ENCODE measurements at regions not wholly inside any gene's neighbourhood (a gene's known extent, or its start where the extent isn't known, plus 50 kb on each side); places are given as distances from the start of the nearest gene placed in this dataset.
"Not testable (repeated sequence)": the region's sequence is repeated elsewhere in the genome, so short reads cannot be mapped to it uniquely, and the experiment has no call there.

GRCh38 chr1:214980921-214981320 is 101.6 kb upstream of the KCNK2 start:
- DNase-seq (ENCODE audit: low read depth in 2 of 2), result no peak

- no peak for DNase-seq (ENCODE audit: low read depth in 2 of 2)
Observed at GRCh38 chr1:214983126-214983869, 99.2 kb upstream of the KCNK2 start.

- no peak for DNase-seq (ENCODE audit: low read depth in 2 of 2)
Observed at GRCh38 chr1:214989341-214989740, 93.2 kb upstream of the KCNK2 start.

- DNase-seq (ENCODE audit: low read depth in 2 of 2), result no peak
Observed at GRCh38 chr1:214990619-214991018, 91.9 kb upstream of the KCNK2 start.

- DNase-seq (ENCODE audit: low read depth in 2 of 2), result no peak
Observed at GRCh38 chr1:214991691-214992315, 90.7 kb upstream of the KCNK2 start.

GRCh38 chr1:214993419-214993818 is 89.1 kb upstream of the KCNK2 start:
- DNase-seq (ENCODE audit: low read depth in 2 of 2), result no peak

- no peak for DNase-seq (ENCODE audit: low read depth in 2 of 2)
Observed at GRCh38 chr1:214997685-214998084, 84.9 kb upstream of the KCNK2 start.

- no peak for DNase-seq (ENCODE audit: low read depth in 2 of 2)
Observed at GRCh38 chr1:215001419-215002021, 81.0 kb upstream of the KCNK2 start.

- no peak for DNase-seq (ENCODE audit: low read depth in 2 of 2)
Observed at GRCh38 chr1:215002471-215002870, 80.1 kb upstream of the KCNK2 start.

- DNase-seq (ENCODE audit: low read depth in 2 of 2), result no peak
Observed at GRCh38 chr1:215003686-215004085, 78.9 kb upstream of the KCNK2 start.

- DNase-seq (ENCODE audit: low read depth in 2 of 2), result no peak
Observed at GRCh38 chr1:215004121-215004827, 78.3 kb upstream of the KCNK2 start.

GRCh38 chr1:215005078-215005477 is 77.5 kb upstream of the KCNK2 start:
- DNase-seq (ENCODE audit: low read depth in 2 of 2), result no peak

- no peak for DNase-seq (ENCODE audit: low read depth in 2 of 2)
Observed at GRCh38 chr1:215005656-215006345, 76.7 kb upstream of the KCNK2 start.

- no peak for DNase-seq (ENCODE audit: low read depth in 2 of 2)
Observed at GRCh38 chr1:215007880-215008279, 74.7 kb upstream of the KCNK2 start.

GRCh38 chr1:215018555-215018954 is 64.0 kb upstream of the KCNK2 start:
- no peak for DNase-seq (ENCODE audit: low read depth in 2 of 2)

- DNase-seq (ENCODE audit: low read depth in 2 of 2), result no peak
Observed at GRCh38 chr1:215022204-215022603, 60.3 kb upstream of the KCNK2 start.

- DNase-seq (ENCODE audit: low read depth in 2 of 2), result no peak
Observed at GRCh38 chr1:215022741-215023141, 59.8 kb upstream of the KCNK2 start.

GRCh38 chr1:215023155-215023832 is 59.2 kb upstream of the KCNK2 start:
- no peak for DNase-seq (ENCODE audit: low read depth in 2 of 2)

GRCh38 chr1:215028954-215029353 is 53.6 kb upstream of the KCNK2 start:
- DNase-seq (ENCODE audit: low read depth in 2 of 2), result no peak

- not testable (repeated sequence) for DNase-seq (ENCODE audit: low read depth in 2 of 2)
Observed at GRCh38 chr1:215030581-215030980, 52.0 kb upstream of the KCNK2 start.

- DNase-seq (ENCODE audit: low read depth in 2 of 2), result no peak
Observed at GRCh38 chr1:215031392-215031791, 51.1 kb upstream of the KCNK2 start.
